Osteoblast (primary cell): ENCODE measurements at regions not wholly inside any gene's neighbourhood (a gene's known extent, or its start where the extent isn't known, plus 50 kb on each side); places are given as distances from the start of the nearest gene placed in this dataset.

ENCODE experiments used
- DNase-seq: peaks from one replicate; pipeline ENCODE4 v3.0.0; 2011; ENCODE audit warnings: low spot score, mixed read lengths; ENCODE audit not compliant: insufficient read length; ENCODE audit errors: missing footprints
- H2AFZ ChIP-seq: 2 replicates; pipeline ENCODE4 v1.6.0; 2011; ENCODE audit warnings: mild to moderate bottlenecking, low read length
- H3K27ac ChIP-seq: 2 replicates; pipeline ENCODE4 v1.5.1; 2011; ENCODE audit warnings: mild to moderate bottlenecking, low read depth, low read length, moderate library complexity
- H3K27me3 ChIP-seq: 2 replicates; pipeline ENCODE4 v1.6.0; 2012; ENCODE audit warnings: mild to moderate bottlenecking, control low read depth, inconsistent platforms, low read length, moderate library complexity; ENCODE audit not compliant: insufficient read depth
- H3K36me3 ChIP-seq: 2 replicates; pipeline ENCODE4 v1.5.1; 2011; ENCODE audit warnings: mild to moderate bottlenecking, low read length, control low read depth, moderate library complexity; ENCODE audit not compliant: insufficient read depth
- H3K4me1 ChIP-seq: 2 replicates; pipeline ENCODE4 v1.5.1; 2011; ENCODE audit warnings: mild to moderate bottlenecking, low read length, control low read depth, moderate library complexity; ENCODE audit not compliant: insufficient read depth
- H3K4me2 ChIP-seq: 2 replicates; pipeline ENCODE4 v1.6.0; 2011; ENCODE audit warnings: mild to moderate bottlenecking, low read length; ENCODE audit not compliant: insufficient read depth
- H3K4me3 ChIP-seq: fragments of 200-600 bp; sonication (generic); 3 replicates; pipeline ENCODE4 v1.5.1; 2012; ENCODE audit warnings: mild to moderate bottlenecking, low read length, inconsistent platforms; ENCODE audit not compliant: insufficient read depth
- H3K79me2 ChIP-seq: 2 replicates; pipeline ENCODE4 v1.6.0; 2012; ENCODE audit warnings: mild to moderate bottlenecking, low read length, control low read depth, inconsistent platforms; ENCODE audit not compliant: insufficient read depth
- H3K9me3 ChIP-seq: 2 replicates; pipeline ENCODE4 v1.5.1; 2011; ENCODE audit warnings: low read depth, low read length, control low read depth
- H4K20me1 ChIP-seq: 2 replicates; pipeline ENCODE4 v1.6.0; 2012; ENCODE audit warnings: mild to moderate bottlenecking, low read length, control low read depth; ENCODE audit not compliant: insufficient read depth
- CTCF ChIP-seq: IDR thresholded peaks from 2 replicates; pipeline ENCODE4 v1.5.1; 2011; ENCODE audit warnings: mild to moderate bottlenecking, low read depth, low read length, moderate library complexity; ENCODE audit errors: extremely low read depth

- H3K36me3 ChIP-seq: no peaks in the 10 kb centered on the region
- no peaks in the 10 kb centered on the region for H3K9me3 ChIP-seq
- H3K4me2 ChIP-seq: no peak overlapping the region
- no peak for TF ChIP-seq CTCF
- no peaks in the 10 kb centered on the region for H4K20me1 ChIP-seq
- H3K4me1 ChIP-seq: no peaks in the 10 kb centered on the region
- no peak overlapping the region for H3K4me3 ChIP-seq
- H2AFZ ChIP-seq: no peak overlapping the region
- H3K27me3 ChIP-seq: no peaks in the 10 kb centered on the region
- no peaks in the 10 kb centered on the region for H3K79me2 ChIP-seq
- no peak overlapping the region for H3K27ac ChIP-seq
- DNase-seq: no peak
These were observed 76.5 kb upstream of the EPB41L3 start for GRCh38 chr18:5620289-5620688.

- no peak overlapping the region for H3K27ac ChIP-seq
- no peak for TF ChIP-seq CTCF
- H4K20me1 ChIP-seq: no peaks in the 10 kb centered on the region
- no peak overlapping the region for H3K4me2 ChIP-seq
- H3K9me3 ChIP-seq: no peaks in the 10 kb centered on the region
- H3K4me1 ChIP-seq: no peaks in the 10 kb centered on the region
- H2AFZ ChIP-seq: no peak overlapping the region
- no peak overlapping the region for H3K4me3 ChIP-seq
- no peaks in the 10 kb centered on the region for H3K27me3 ChIP-seq
- DNase-seq: no peak
- no peaks in the 10 kb centered on the region for H3K36me3 ChIP-seq
- no peaks in the 10 kb centered on the region for H3K79me2 ChIP-seq
These were observed 75.6 kb upstream of the EPB41L3 start for GRCh38 chr18:5619376-5619775.

GRCh38 chr18:5618047-5618688 lies 74.4 kb upstream of the EPB41L3 start:
- Histone ChIP-seq H3K79me2 (no peaks in the 10 kb centered on the region), H3K4me1 (no peaks in the 10 kb centered on the region), H3K9me3 (no peaks in the 10 kb centered on the region), H4K20me1 (no peaks in the 10 kb centered on the region), H2AFZ (no peak overlapping the region), H3K4me2 (no peak overlapping the region), H3K36me3 (no peaks in the 10 kb centered on the region), H3K27me3 (no peaks in the 10 kb centered on the region), H3K27ac (no peak overlapping the region), H3K4me3 (no peak overlapping the region)
- DNase-seq: no peak
- TF ChIP-seq CTCF: no peak

- H3K36me3 ChIP-seq: no peaks in the 10 kb centered on the region
- no peak overlapping the region for H3K27ac ChIP-seq
- no peak for TF ChIP-seq CTCF
- H4K20me1 ChIP-seq: no peaks in the 10 kb centered on the region
- no peaks in the 10 kb centered on the region for H3K27me3 ChIP-seq
- H3K9me3 ChIP-seq: no peaks in the 10 kb centered on the region
- H3K79me2 ChIP-seq: no peaks in the 10 kb centered on the region
- no peak for DNase-seq
- no peak overlapping the region for H3K4me3 ChIP-seq
- H3K4me1 ChIP-seq: no peaks in the 10 kb centered on the region
- H3K4me2 ChIP-seq: no peak overlapping the region
- H2AFZ ChIP-seq: no peak overlapping the region
These were observed 67.4 kb upstream of the EPB41L3 start for GRCh38 chr18:5611221-5611620.
